GM19438 (cell line): ENCODE measurements at regions not wholly inside any gene's neighbourhood (a gene's known extent, or its start where the extent isn't known, plus 50 kb on each side); places are given as distances from the start of the nearest gene placed in this dataset.
"Not testable (repeated sequence)": the region's sequence is repeated elsewhere in the genome, so short reads cannot be mapped to it uniquely, and the experiment has no call there.

Source experiments
- ATAC-seq: cut with Tn5 transposase; IDR thresholded peaks from one replicate; pipeline ENCODE4 v1.9.1; 2021; ENCODE audit warnings: low read depth; ENCODE audit not compliant: unreplicated experiment

DNA sequence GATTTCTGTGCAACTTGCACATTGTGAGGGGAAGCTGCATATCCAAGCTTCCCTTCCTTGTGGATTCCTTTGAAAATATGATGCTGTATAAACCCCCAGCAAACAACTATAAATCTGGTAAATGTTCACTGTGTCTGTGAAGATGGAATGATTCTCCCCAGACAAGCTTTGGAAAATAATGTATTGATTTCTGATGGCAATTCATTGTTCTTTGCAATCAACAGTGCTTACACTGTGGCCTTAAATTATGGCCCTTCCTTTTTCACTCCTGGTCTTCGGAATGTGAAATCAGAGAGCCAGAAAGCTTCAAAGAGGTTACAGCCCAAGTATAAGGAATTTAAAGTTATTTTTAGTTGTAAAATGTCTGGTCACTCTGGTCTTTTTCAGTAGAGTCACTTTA is 308.8 kb downstream of the CBLN4 start:
- no peak for ATAC-seq

DNA sequence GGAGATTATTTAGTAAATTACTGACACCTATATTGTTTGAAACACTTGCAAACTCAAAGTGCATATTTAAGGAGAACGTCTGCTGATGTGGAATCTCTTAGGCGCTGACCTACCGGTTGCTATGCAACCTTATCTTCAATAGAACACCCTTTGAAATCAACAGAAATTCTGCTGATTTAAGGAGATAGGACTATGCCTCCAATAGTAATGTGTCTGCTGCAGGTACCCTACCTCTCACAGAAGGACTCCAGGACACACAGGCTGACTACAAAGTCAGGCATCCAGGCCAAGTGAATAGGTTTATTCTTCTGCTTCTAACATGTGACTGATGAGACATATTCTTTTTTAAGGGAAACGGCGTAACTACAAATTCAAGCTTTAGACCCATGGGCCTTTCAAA is 311.7 kb downstream of the CBLN4 start:
- no peak for ATAC-seq

DNA sequence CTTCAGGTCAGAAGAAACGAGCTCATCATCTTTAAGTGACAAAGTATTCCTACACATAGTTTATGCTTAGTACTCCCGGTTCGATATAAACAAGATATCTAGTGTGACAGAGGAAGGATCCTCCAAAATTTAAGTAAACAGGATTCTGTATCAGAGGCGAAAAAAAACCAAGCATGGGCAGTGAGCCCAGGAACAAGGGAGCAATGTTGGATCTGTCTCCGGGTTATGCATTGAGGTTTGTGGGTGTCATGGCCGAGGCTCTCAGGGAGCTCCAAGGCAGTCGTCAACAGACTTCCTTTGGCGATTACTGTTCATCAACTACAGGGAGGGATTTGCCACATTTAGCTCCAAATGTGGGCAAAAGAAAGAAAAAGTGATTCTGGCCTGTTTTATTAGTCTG is 319.5 kb downstream of the CBLN4 start:
- no peak for ATAC-seq

DNA sequence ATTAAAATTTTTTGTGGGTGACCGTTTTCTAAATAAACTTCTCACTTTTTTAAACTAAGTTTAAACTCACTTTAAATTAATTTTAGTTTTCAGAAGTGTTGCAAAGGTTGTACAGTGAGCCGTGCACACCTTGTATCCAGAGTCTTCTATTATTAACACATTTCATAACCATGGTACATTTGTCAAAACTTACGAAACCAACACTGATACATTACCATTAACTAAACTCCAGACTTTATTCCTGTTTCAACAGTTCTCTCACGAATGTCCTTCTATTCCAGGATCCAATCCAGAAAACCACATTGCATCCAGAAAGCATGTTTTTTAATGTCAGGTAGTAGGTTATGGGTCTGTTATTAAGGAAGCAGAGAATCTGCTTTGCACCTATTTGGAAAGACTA is 319.9 kb downstream of the CBLN4 start:
- ATAC-seq, result no peak

DNA sequence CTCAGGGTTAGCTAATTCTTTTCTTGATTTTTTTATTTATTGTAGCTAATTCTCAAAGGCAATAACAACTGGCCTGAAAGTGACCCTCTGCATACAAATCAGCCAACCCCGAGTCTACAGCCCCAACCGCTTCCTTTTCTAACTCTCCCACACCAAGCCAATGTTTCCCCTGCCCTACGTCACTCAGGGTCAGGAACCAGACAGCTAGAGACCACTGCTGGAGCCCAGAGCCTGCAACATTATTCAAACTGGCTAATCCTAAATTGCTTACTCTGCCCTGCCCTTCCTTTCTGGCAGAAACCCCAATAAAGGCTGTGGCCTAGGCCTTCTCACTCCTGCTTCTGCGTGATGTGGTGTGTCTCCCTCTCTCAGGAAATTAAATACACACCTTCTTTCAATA is 320.7 kb downstream of the CBLN4 start:
- ATAC-seq, result no peak

DNA sequence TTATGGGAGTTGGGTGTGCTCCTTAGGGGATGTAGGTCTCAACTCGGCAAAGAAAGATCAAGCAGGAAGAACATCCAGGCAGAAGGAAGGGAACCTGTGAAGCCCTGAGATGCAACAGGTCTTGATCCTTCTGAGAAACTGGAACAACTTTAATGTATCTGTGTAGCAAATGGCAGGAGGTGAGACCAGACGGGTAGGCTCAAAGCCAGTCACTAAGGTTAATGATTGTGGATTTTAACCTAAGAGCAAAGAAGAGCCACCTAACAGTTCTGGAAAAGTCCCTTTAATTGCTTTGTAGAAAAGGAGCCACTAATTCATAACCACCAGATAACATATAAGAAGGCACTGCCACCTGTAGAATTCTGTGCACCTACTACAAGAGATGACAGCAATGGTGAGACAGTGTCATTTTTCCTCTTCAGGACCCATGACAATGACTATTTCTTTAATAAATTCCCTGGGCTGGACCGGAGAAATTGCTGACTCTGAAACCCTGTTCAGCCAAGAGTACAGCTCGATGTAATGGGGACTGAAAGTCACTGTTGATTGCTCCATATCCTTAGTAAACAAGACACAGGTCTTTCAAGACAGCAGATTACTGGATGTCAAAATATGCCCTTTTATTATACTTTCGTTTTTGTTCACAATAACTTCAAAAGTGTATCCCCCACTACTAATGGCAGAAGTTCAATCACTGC is 326.2 kb downstream of the CBLN4 start:
- no peak for ATAC-seq

DNA sequence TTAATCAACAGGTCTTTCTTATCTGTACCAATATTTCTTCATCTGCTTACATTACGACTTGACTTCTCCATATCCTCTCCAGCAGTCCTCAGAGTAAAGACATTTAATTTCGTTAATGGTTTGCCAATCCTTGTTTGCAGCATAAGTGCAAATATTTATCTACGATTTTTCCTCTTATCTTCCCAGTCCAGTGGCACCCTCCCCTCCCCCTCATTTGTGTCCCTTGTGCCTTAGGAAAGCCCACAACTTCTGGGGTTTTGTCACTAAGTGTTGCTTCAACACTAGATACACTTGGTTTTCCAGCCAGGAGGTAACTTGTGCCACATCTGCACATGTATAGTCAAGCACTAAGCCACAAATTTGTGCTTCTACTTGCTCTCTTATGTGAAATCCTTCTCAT is 327.2 kb downstream of the CBLN4 start:
- ATAC-seq, result no peak

DNA sequence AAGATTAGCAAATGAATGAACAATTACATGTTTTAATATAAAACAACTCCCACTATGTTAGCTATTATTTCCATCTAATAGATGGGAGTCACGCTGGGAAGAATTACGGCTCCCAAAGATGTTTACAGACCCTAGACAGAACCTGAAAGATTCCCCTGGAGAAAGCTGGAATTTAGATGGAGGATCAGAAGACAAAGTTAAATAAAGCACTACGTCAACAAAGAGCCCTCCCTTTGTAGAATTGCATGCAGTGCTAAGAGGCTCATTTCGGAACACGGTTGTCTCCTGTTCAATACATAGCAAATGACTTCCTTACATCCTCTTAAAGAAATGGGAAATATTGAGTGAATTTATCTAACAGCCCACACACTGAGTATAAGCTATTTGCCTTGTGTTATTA is 328.3 kb downstream of the CBLN4 start:
- no peak for ATAC-seq

DNA sequence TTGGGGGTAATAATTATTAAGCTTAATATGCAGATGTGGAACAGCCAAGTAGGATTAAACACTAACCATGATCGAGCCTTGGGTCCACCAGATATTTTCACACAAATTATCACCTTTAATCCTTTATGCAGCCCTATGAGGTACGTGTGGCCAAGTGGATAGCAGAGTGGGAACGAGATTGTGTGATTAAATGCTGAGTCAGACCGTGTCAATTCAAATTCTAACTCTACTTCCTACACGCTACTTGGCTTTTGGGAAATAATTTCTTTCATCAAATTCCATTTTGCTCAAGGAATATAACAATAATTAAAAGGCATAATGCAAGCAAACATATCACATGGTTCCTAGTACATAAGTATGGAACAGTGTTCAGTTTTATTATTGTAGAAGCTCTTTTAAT is 329.2 kb downstream of the CBLN4 start:
- ATAC-seq, result no peak

DNA sequence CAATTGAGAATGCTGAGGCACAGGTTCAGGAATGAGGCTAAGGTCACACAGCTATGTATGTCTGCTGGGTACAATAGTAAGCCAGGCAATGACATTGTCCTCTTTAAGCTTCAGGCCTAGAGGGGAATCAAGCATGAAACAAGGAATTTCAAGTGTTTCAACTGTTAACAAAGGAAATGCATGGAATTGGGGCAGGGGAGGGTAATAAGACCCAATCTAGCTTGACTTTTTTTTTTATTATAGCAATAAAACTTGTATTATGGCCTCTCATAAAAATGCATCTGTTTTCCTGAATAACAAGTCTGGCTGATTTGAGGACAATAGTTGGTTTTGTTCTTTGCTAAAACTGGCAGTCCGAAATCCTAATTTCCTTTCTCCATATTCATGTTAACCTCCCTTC is 336.7 kb downstream of the CBLN4 start:
- ATAC-seq, result no peak

DNA sequence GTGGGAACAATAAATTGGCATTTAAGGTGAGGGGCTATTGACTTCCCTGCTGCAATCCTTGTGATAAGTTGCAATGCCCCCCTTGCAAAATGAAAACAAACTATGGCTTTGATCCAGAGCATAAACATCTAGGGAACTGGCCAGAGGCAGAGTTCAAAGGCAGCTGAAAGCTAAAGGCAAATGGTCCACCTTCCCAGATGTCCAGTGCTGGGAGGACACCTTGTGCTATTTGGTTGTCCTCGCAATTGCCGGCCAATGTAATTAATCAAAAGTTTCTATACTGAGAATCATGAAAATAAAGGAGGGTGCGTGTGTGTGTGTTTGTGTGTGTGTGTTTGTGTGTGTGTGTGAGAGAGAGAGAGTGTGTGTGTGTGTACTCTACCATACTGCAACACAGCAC is 337.4 kb downstream of the CBLN4 start:
- no peak for ATAC-seq

DNA sequence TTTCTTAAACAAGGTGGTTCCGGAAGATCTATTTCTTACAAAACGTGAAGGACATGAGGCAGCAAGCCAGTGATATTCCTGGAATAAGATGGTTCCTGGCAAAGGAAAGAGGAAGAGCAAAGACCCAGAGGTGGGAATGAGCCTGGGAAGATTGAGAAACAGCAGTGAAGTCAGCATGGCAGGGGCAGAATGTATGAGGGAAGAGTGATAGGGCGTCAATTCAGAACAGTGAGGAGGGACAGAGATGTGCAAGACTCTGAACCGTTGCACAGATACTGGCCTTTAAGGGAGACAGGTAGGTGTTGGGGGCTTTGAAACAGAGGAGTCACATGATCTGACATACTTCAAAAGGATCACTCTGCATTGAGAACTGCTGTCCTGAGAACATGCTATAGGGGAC is 338.3 kb downstream of the CBLN4 start:
- ATAC-seq, result no peak

DNA sequence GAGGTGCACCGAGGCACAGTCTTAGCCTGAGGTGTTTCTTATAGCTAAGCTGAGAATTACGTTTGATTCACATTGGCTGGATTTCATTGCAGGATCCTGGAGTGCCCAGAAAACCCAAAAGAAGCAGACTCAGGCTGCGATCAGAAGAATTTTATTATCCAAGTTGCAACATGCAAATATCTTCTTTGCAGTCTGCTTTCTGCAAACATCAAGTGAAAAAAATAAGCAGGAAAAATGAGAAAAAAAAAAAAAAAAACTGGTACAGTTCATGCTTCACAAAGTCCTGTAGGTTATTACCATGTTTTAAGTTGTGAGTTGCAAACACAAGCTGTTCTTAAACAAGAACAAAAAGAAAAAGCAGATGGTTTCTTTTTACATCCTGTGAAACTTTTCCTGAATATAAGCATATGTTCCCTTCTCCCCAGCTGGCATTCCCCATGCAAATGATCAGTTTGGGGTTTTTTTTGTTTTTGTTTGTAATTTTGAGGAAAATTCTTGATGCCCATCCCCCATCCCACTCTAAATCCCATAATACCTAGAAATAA is 349.0 kb downstream of the CBLN4 start:
- no peak for ATAC-seq

DNA sequence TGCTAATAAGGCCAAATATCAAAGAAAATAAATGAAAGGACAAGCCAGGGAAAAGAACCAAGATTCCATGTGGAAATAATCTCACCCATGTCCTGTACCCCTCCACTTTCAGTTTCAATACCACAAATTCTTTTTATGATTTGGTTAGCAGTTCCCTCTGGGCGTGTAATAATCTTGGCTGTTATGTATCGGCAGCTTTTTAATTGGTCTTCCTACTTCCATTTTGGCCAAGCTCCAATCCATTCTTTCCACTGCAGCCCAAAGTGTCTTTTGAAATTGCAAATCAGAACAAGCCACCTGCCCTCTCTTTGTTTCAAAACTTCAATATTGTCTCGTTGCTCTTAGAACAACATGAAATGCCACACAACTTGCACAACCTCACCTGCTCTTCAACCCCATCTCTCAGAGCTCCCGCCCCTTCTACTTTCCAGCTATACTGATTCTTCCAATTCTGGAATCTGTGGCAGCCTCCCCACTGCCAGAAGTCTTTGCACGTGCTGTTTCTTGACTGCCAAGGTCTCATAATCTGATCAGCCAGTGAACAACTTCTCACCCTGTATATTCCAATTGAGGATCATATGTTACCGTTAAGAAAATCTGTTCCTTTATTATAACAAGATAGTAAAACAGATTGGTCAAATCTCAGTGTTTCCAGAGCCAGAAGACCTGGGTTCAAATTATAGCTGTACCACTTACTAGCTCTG is 354.5 kb downstream of the CBLN4 start:
- no peak for ATAC-seq

DNA sequence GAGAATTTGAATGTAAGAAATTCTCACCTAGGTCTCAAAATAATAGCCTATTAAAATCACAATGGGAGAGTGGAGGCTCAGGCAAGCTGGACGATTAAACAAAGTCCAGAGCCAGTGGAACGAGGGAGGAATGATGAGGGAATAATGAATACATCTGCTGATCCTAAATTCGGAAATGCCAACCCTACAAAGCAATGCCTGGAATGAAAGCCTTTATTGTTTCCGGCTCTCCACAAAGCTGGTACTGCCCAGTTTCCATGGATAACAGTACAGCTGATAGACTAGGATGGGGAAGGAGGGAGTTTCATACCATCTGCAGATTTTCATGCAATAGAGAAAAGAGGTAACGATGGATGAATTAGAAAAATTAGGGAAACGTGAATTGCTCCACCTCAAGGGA is 356.1 kb downstream of the CBLN4 start:
- ATAC-seq, result no peak

DNA sequence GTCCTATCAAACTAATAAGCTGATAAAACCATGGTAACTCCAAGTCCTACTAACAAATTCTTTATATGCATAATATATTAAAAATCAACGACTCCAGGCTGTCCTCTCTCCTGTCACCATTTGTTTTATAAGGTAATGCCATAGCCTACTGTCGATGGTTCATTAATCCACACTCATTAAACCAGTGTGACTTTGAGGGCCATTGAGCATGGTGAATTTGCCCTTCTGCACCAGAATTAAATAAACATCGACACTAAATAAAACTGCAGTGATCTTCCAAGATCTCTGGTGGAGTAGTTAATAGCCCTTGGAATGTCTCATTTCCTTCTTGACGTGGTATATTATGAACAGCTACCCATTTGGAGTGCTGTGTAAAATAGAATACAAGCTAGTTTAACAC is 358.5 kb downstream of the CBLN4 start:
- ATAC-seq, result no peak

DNA sequence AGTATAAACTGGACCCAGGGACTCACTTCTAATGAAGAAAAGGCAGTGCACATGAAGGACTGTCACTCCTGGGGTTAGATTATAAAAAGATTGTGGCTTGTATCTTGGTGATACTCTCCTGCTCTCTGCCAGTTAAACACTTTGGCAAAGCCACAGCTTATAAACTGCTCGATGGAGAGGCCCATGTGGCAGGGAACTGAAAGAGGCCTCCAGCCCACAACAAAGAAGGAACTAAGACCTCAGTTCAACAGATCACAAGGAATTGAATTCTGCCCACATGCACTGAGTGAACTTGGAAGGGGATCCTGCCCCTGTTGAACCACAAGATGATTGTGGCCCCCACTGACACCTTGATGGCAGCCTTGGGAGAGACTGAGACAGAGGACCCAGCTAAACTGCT is 363.8 kb downstream of the CBLN4 start:
- no peak for ATAC-seq

DNA sequence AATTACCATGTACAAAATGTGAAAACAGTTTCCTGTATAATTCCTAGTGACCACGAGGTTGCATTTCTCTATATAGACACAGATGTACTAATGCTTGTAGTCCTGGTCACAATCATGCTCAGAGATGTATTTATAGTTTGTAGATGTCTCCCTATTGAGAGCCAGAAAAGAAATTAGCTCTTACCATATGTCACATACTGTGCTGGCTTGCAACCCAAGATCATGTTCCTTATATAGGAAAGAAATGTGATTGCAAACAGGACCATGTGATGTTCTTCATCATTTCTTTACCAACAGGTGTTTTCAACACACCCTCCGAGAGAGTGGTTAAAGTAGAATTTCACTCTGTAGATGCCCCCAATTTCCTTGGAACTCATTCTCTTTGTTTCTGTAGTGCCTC is 369.4 kb downstream of the CBLN4 start:
- ATAC-seq, result no peak

DNA sequence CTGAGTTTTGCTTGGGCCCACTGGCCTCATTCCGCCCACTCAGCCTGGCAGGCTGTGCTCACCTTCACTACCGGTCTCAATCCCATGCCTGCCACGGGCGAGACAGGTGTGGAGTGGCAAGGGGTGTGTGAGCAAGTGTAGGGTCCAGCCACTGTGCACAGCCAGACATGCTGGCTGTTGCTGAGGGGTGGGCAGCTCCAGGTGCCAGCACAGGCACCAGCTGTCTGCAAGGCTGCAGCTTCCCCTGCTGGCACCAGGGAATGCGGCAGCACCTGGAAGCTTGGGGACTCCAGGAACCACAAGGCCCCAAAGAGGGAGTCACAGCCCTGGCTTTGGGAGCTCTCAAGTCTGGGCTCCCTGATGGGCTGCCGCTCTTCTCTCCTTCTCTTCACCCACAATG is 372.7 kb downstream of the CBLN4 start:
- no peak for ATAC-seq

DNA sequence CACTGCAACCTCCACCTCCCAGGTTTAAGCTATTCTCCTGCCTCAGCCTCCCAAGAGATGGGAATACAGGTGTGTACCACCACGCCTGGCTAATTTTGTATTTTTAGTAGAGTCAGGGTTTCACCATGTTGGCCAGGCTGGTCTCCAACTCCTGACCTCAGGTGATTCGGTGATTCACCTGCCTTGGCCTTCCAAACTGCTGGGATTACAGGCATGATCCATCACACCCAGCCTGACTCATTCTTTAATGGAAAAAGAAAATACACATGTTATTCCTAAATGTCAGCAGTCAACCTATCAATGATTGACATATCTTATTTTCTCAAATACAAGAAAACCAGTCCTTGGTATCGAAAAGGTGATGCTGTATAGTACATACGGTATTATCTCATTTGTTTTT is 376.2 kb downstream of the CBLN4 start:
- not testable (repeated sequence) for ATAC-seq

DNA sequence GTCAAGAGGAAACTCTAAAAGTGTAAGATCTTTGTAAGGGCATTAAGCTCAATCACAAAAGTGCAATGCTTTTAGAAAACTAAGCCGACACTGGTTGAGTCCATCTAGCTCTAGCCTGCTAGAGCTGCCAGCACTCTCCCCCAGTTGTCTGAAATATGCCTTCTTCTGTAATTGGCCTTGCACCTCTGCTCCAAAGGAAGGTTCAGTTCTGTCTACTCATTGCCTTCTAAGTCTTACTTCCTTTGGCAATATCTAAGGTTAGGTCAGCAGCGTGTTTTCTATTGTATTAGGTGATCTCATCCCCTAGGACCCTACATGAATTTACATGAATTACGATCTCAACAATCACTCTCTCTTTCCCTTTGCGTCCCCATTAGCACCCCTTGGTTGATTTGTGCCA is 378.6 kb downstream of the CBLN4 start:
- ATAC-seq, result no peak

DNA sequence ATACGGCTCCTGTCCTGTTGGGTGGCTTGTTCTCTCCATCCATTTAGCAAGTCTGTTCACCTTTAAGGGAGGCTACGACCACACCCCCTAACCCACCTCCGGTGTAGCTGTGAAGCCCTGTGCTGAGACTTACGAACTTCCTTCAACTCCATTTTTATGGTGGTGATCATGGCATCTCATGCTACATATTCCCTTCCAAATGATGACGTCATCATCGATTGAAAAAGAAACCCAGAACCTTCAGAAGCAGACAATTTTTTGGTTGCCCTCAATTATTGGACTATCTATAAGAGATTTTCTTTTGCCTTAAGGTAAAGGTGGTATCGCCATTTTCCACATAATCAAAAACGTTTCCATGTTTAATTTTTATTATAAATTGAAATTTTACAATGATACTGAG is 389.0 kb downstream of the CBLN4 start:
- ATAC-seq, result no peak
